Naive thymus-derived CD8-positive, alpha-beta T cell (primary cell): ENCODE measurements at regions not wholly inside any gene's neighbourhood (a gene's known extent, or its start where the extent isn't known, plus 50 kb on each side); places are given as distances from the start of the nearest gene placed in this dataset.

Experiments used
- ATAC-seq, 2 donors: fragments of 150-1000 bp; cut with Tn5 transposase in 1 of 2; sonication (Bioruptor Pico), chemical (Tn5 transposase) in 1 of 2; 1 replicate in 1 of 2; 2 replicates in 1 of 2; pipeline ENCODE4 v1.10.0; 2021; ENCODE audit warnings: mild to moderate bottlenecking in 2 of 2, moderate library complexity in 2 of 2
- POLR2A ChIA-PET: fragments of 350-600 bp; sonication (Branson Sonifier 250); formaldehyde crosslinking; loops from one replicate; lab custom pipeline; 2021; ENCODE audit warnings: antibody characterized with exemption; lab: Charles Lee
- DNase-seq, 10 donors: peaks; one replicate each; pipeline versions ENCODE4 v3.0.0 to v3.0.0-alpha.2; 2020 to 2022
- H3K27ac Mint-ChIP-seq, 10 donors: one replicate each; pipeline ENCODE4 v1.8.0; 2020 to 2022; ENCODE audit warnings: mild to moderate bottlenecking in 10 of 10, mixed read lengths in 10 of 10, moderate library complexity in 4 of 10, inconsistent platforms in 1 of 10
- H3K27me3 Mint-ChIP-seq, 5 donors: one replicate each; pipeline ENCODE4 v1.8.0; 2021 to 2022; ENCODE audit warnings: mixed read lengths in 5 of 5
- H3K36me3 Mint-ChIP-seq, 3 donors: one replicate each; pipeline ENCODE4 v1.8.0; 2020 to 2022; ENCODE audit warnings: mixed read lengths in 3 of 3, mild to moderate bottlenecking in 2 of 3, inconsistent platforms in 1 of 3
- H3K4me1 Mint-ChIP-seq, 4 donors: one replicate each; pipeline ENCODE4 v1.8.0; 2021 to 2022; ENCODE audit warnings: mixed read lengths in 4 of 4
- H3K4me3 Mint-ChIP-seq, 10 donors: one replicate each; pipeline ENCODE4 v1.8.0; 2020 to 2022; ENCODE audit warnings: mild to moderate bottlenecking in 10 of 10, mixed read lengths in 10 of 10, moderate library complexity in 6 of 10, inconsistent platforms in 1 of 10
- H3K9me3 Mint-ChIP-seq, 9 donors: one replicate each; pipeline ENCODE4 v1.8.0; 2020 to 2022; ENCODE audit warnings: mixed read lengths in 9 of 9, mild to moderate bottlenecking in 3 of 9, inconsistent platforms in 1 of 9, moderate library complexity in 1 of 9

DNA sequence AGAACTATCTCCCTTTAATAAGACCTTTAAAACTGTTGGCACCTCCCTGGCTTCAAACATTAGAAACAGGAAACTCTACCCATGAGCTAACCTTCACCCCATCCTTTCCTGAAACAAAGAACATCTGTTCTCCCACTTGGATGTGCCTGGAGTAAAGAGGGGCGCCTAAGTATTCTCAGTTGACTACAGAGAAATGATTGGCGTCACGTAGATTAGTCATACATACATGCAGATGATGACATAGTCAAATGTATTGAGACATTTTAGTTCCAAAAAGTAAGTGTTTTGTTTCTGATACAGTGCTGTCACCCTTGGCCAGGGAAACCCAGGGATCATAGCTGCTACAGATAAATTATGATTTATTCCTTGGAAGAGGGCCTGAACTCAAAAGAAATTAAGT, 260.0 kb upstream of the PLEKHG7 start:
- no peak for ATAC-seq
- Mint-ChIP-seq H3K9me3 (peaks cover 0 to 8% (median 0%) of the 10 kb centered on the region in 9 donors), H3K27me3 (no peaks in the 10 kb centered on the region), H3K36me3 (no peaks in the 10 kb centered on the region), H3K4me1 (peaks cover 17 to 91% (median 31%) of the 10 kb centered on the region in 4 donors), H3K4me3 (no peak overlapping the region), H3K27ac (peak overlapping the region in 3 of 10 donors; percentile 0 to 81 (median 10))
- POLR2A ChIA-PET = interaction anchor here (0.7 kb wide), 1 partner anchor 123 kb away, joined by 4 read pairs; no protein-coding TSS in a partner anchor
- DNase-seq = no peak

DNA sequence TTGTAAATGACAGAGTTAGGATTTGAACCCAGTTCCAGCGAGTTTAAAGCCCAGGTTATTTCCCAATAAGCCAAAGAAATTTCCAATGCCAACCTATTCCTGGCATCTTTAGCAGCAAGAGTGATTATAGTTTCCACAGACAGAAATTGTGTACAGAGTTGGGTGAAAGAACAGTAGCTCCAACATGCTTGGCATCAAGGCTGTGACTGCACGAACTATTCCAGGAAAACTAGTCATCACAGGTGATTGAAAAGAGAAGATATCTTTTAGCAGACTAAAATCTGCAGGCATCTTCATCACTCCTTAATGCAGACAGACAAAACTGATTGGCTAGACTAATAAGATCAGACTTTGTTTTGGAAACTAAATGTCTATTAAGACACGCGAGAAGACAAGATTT, 262.7 kb upstream of the PLEKHG7 start:
- H3K4me1 Mint-ChIP-seq = peaks cover 10 to 88% (median 16%) of the 10 kb centered on the region in 4 donors
- POLR2A ChIA-PET = no interaction called here
- no peak for DNase-seq
- no peaks in the 10 kb centered on the region for H3K36me3 Mint-ChIP-seq
- no peak for ATAC-seq
- peak overlapping the region in 1 of 10 donors; percentile 46 for H3K27ac Mint-ChIP-seq
- H3K4me3 Mint-ChIP-seq = no peak overlapping the region
- H3K27me3 Mint-ChIP-seq = no peaks in the 10 kb centered on the region
- peaks cover 0 to 2% (median 0%) of the 10 kb centered on the region in 9 donors for H3K9me3 Mint-ChIP-seq

DNA sequence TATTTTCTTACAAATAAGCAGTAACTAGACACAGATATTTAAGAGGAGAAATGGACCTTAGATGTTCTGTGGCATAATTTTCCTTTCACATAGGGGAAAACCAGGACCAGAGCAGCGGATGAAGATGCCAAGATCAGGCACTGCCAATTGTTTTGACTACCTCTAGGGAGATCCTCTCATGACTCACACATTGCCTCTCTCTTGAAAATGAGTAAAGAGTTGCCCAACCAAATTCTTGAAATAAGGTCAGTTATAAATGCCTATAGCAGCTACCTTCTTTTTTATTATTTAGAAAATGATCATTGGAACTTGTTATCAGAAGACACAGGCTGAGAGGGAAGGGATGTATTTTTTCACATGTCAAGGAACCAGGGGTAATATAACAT, 263.4 kb upstream of the PLEKHG7 start:
- H3K9me3 Mint-ChIP-seq = peaks cover 0 to 2% (median 0%) of the 10 kb centered on the region in 9 donors
- no peak for DNase-seq
- H3K27ac Mint-ChIP-seq = peak overlapping the region in 1 of 10 donors; percentile 46
- no peaks in the 10 kb centered on the region for H3K36me3 Mint-ChIP-seq
- H3K4me1 Mint-ChIP-seq = peaks cover 10 to 86% (median 18%) of the 10 kb centered on the region in 4 donors
- H3K4me3 Mint-ChIP-seq = no peak overlapping the region
- no peak for ATAC-seq
- H3K27me3 Mint-ChIP-seq = no peaks in the 10 kb centered on the region
- POLR2A ChIA-PET = interaction anchor here (1.1 kb wide), 1 partner anchor 9 kb away, joined by 3 read pairs; no protein-coding TSS in a partner anchor

DNA sequence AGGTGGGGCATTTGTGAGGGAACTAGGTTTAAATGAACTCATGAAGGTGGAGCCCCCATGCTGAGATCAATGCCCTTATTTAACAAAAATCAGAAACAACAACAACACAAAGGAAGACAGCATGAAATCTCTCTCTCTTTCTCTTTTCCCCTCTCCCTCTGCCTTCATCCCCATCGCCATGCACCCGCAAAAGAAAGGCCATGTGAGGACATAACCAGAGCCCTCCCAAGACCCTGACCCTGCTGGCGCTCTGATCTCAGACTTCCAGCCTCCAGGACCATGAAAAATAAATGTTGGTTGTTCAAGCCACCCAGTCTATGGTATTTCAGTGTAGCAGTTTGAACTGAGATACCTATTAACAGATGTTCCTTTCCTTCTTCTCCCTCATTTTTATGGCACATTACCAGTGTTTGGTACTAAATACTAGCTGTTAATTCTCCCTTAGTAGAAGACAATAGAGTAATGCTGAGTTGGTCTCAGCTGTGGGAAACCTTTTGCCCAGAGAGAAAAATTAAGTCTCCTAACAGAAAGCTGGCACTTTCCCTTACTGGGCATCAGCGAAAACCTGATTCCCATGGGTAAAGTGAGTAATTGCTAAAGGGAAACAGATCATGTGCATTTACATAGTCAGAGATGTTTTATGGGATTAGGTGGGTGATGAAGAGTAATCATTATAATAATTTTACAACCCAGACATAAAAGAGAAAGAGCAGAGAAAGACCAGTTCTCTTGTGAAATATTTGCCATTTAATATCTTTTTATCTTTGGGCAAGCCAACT, 264.0 kb upstream of the PLEKHG7 start:
- Mint-ChIP-seq H3K27me3 (no peaks in the 10 kb centered on the region), H3K27ac (peak overlapping the region in 1 of 10 donors; percentile 46), H3K4me1 (peaks cover 14 to 86% (median 21%) of the 10 kb centered on the region in 4 donors), H3K36me3 (no peaks in the 10 kb centered on the region), H3K9me3 (peaks cover 0 to 2% (median 0%) of the 10 kb centered on the region in 9 donors), H3K4me3 (no peak overlapping the region)
- POLR2A ChIA-PET = interaction anchor here (1.1 kb wide), 1 partner anchor 8 kb away, joined by 3 read pairs; no protein-coding TSS in a partner anchor
- ATAC-seq (no peak), DNase-seq (no peak)

DNA sequence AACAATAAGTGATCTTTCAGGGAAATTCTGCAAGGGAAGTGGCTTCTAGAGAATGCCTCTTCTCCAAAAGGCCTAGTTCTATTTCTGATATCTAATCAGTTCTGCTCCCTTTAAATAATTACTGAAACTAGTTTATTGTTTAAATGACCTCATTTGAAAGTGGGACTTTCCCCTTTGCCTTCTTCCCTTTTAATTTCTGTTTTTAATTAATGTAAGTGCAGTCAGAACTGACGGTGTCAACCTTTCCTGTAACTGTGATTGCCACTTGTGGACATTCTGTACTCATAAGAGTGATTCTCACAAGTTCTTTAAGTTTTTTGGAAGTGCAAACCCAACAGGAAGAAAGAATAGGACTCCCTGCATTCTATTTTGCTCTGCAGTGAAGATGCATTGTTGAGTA, 265.3 kb upstream of the PLEKHG7 start:
- Mint-ChIP-seq H3K36me3 (no peaks in the 10 kb centered on the region), H3K27me3 (no peaks in the 10 kb centered on the region), H3K4me1 (peaks cover 12 to 83% (median 18%) of the 10 kb centered on the region in 4 donors), H3K27ac (peak overlapping the region in 4 of 10 donors; percentile 5 to 78 (median 22)), H3K9me3 (peaks cover 0 to 7% (median 0%) of the 10 kb centered on the region in 9 donors), H3K4me3 (peak overlapping the region in 1 of 10 donors; percentile 46)
- no peak for DNase-seq
- POLR2A ChIA-PET = no interaction called here
- ATAC-seq = no peak

DNA sequence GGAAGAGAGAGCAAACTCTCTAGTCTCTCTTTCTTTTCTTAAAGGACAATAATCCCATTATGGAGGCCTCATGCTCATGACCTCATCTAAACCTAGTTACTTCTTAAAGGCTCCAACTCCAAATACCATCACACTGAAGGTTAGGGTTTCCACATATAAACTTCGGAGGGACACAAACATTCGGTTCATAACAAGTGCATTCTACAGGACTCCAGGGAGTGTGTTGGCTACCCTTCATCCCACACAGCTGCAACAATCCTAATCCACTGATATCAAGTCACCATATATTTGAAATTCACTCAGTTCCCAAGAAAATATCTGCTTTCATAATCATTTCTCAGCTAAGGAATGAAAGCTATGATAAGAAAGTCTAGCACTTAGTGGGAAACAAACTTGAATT, 265.9 kb upstream of the PLEKHG7 start:
- no peak overlapping the region for H3K4me3 Mint-ChIP-seq
- no peaks in the 10 kb centered on the region for H3K36me3 Mint-ChIP-seq
- H3K4me1 Mint-ChIP-seq = peaks cover 14 to 84% (median 22%) of the 10 kb centered on the region in 4 donors
- no peaks in the 10 kb centered on the region for H3K27me3 Mint-ChIP-seq
- no peak for DNase-seq
- POLR2A ChIA-PET = no interaction called here
- peaks cover 0 to 9% (median 0%) of the 10 kb centered on the region in 9 donors for H3K9me3 Mint-ChIP-seq
- ATAC-seq = no peak
- peak overlapping the region in 1 of 10 donors; percentile 78 for H3K27ac Mint-ChIP-seq

DNA sequence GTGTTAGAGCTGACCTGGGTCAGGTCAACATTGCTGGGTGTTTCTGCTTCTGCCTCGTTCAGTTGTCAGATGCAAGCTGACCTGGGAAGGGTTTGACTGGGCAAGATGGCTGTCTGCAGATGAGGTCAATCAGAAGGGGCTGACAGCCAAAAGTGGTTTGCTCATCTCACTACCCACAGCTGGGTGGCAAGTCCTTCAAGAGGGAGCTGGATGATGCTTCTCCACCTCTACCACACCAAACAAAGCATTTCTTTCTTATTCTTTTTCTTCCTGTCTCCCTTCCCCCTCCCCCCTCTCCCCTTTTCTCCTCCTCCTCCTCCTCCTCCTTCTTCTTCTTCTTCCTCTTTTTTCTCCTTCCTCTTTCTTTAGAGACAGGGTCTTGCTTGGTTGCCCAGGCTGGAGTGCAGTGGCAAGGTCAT, 268.2 kb upstream of the PLEKHG7 start:
- ATAC-seq = no peak
- H3K4me1 Mint-ChIP-seq = peaks cover 18 to 83% (median 27%) of the 10 kb centered on the region in 4 donors
- peaks cover 0 to 9% (median 0%) of the 10 kb centered on the region in 9 donors for H3K9me3 Mint-ChIP-seq
- POLR2A ChIA-PET = interaction anchor here (0.5 to 1.6 kb wide), 3 partner anchors 11 to 288 kb away, joined by 3 to 5 read pairs (median 4); no protein-coding TSS in a partner anchor
- H3K36me3 Mint-ChIP-seq = no peaks in the 10 kb centered on the region
- no peaks in the 10 kb centered on the region for H3K27me3 Mint-ChIP-seq
- H3K27ac Mint-ChIP-seq = peak overlapping the region in 1 of 10 donors; percentile 58
- no peak for DNase-seq
- H3K4me3 Mint-ChIP-seq = no peak overlapping the region

DNA sequence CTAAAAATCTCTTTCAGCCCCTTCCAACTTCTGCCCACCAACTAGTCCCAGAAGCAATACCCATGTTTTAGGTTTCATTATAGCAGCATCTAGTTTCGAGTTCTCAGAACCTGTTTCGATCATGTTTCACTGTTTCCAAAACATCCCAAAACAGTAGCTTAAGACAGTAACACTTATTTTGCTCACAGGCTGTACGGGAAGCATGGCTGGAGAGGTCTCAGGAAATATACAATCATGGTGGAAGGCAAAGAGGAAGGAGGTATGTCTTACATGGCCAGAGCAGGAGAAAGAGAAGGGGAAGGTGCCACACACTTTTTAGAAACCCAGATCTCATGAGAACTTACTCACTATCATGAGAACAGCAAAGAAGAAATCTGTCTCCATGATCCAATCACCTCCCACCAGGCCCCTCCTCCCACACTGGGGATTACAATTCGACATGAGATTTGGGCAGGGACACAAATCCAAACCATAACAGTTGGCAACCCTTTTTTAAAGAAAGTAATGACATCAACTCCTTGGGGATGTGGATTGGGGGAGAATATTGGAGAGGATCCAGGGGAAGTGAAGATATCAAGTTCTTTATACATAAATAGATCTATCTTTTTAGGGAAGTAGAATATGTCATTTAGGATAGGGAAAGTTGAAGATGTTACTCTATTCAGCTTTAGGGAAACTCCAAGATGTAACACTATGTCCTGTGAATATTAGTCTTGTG, 269.9 kb upstream of the PLEKHG7 start:
- Mint-ChIP-seq H3K4me3 (no peak overlapping the region), H3K27ac (peak overlapping the region in 2 of 10 donors; percentile 37 to 44), H3K4me1 (peaks cover 26 to 75% (median 36%) of the 10 kb centered on the region in 4 donors), H3K27me3 (no peaks in the 10 kb centered on the region), H3K9me3 (peaks cover 0 to 19% (median 0%) of the 10 kb centered on the region in 9 donors), H3K36me3 (no peaks in the 10 kb centered on the region)
- POLR2A ChIA-PET = interaction anchor here (1.1 to 1.3 kb wide), 2 partner anchors 9 to 10 kb away, joined by 3 to 5 read pairs; no protein-coding TSS in a partner anchor
- DNase-seq (no peak), ATAC-seq (no peak)

DNA sequence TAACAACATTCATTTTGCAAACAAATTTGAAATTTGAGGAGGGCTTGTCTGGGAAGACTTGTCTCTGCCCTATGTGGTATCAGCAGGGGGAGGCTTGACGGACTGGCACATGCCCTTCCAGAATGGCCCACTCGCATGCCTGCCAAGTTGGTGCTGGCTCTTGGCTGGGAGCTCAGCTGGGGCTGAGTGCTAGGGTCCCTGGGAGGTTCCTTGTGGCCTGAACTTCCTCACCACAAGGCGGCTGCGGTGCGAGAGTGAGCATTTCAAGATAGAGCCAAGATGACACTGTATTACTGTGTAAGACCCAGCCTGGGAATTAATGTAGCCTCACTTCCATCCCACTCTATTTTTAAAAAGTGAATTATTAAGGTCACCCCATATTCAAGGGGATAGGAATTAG, 271.6 kb upstream of the PLEKHG7 start:
- POLR2A ChIA-PET = interaction anchor here (1.0 kb wide), 1 partner anchor 8 kb away, joined by 3 read pairs; no protein-coding TSS in a partner anchor
- Mint-ChIP-seq H3K4me1 (peaks cover 28 to 68% (median 35%) of the 10 kb centered on the region in 4 donors), H3K27ac (peak overlapping the region in 2 of 10 donors; percentile 8 to 45), H3K27me3 (no peaks in the 10 kb centered on the region), H3K4me3 (peak overlapping the region in 1 of 10 donors; percentile 62), H3K9me3 (peaks cover 0 to 19% (median 0%) of the 10 kb centered on the region in 9 donors), H3K36me3 (no peaks in the 10 kb centered on the region)
- DNase-seq (peak in 8 of 10 donors; percentile 10 to 65 (median 30)), ATAC-seq (peak; percentile 77 to 78)

DNA sequence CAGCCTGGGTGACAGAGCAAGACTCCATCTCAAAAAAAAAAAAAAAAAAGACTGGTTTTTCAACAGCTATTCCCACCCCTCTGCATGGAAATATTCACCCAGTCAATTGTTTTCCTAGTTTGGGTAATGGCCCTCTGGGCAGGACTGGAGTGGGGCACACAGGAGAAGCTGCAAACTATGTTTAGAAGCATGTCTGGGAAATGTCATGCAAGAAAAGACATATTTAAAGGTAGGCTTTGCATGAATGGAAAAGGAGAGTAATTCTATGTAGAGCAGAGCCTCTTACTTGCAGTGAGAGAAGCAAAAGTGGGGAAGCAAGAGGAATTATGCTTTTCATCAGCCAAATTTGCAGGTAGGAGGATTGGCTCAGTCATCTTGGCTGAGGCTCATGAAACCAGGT, 276.5 kb upstream of the PLEKHG7 start:
- H3K9me3 Mint-ChIP-seq = peaks cover 0 to 10% (median 0%) of the 10 kb centered on the region in 9 donors

DNA sequence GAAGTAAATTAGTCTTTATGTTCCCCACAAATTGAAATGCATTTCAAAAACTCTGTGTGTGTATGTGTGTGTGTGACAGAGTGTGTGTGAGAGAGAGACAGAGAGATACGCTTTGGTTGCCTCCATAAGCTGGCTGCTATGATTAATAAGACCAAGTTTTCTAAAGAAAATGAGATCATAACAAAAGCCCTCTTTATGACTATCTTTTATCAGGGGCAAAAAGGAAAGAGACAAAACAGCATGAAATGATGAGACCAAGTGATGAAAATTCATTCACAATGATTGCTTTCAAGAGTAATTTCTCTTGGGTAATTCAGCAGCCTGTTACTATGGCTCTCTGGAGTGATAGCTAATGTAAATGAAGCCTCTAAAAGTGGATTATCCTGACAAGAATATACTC, 277.6 kb upstream of the PLEKHG7 start:
- Mint-ChIP-seq H3K4me3 (no peak overlapping the region), H3K27me3 (no peaks in the 10 kb centered on the region), H3K4me1 (peaks cover 27 to 53% (median 37%) of the 10 kb centered on the region in 4 donors), H3K27ac (no peak overlapping the region), H3K9me3 (peaks cover 0 to 10% (median 0%) of the 10 kb centered on the region in 9 donors), H3K36me3 (no peaks in the 10 kb centered on the region)
- POLR2A ChIA-PET = no interaction called here
- DNase-seq = no peak
- no peak for ATAC-seq

More for the DNA sequence above, 276.5 kb upstream of the PLEKHG7 start:
- ATAC-seq (no peak), DNase-seq (no peak)
- Mint-ChIP-seq H3K27ac (peak overlapping the region in 1 of 10 donors; percentile 59), H3K4me1 (peaks cover 24 to 50% (median 31%) of the 10 kb centered on the region in 4 donors), H3K27me3 (no peaks in the 10 kb centered on the region), H3K36me3 (no peaks in the 10 kb centered on the region), H3K4me3 (no peak overlapping the region)
- POLR2A ChIA-PET = interaction anchor here (0.7 kb wide), 1 partner anchor 819 kb away, joined by 3 read pairs; no protein-coding TSS in a partner anchor

DNA sequence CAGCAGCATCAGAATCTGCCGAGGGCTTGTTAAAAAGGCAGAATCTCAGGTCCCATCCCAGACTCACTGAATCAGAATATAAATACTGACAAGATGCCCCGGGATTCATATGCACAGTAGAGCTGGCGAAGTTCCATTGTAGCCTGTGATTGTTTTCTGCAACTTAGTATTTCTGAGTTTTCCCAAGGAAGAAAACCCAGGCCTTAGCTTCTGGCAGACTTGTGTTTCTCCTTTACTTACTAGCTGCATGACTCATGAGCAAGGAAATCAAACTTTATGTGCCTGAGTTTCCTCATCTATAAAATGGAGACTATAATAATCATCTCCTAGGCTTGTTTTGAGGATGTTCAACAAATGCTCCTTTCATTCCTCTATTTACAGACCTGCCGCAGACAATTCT, 278.5 kb upstream of the PLEKHG7 start:
- ATAC-seq = no peak
- Mint-ChIP-seq H3K27ac (peak overlapping the region in 3 of 10 donors; percentile 7 to 43 (median 35)), H3K4me1 (peaks cover 26 to 59% (median 41%) of the 10 kb centered on the region in 4 donors)

More for the DNA sequence above, 278.5 kb upstream of the PLEKHG7 start:
- Mint-ChIP-seq H3K9me3 (peaks cover 0 to 10% (median 0%) of the 10 kb centered on the region in 9 donors), H3K27me3 (no peaks in the 10 kb centered on the region), H3K36me3 (no peaks in the 10 kb centered on the region), H3K4me3 (no peak overlapping the region)
- POLR2A ChIA-PET = no interaction called here
- no peak for DNase-seq
